Caco-2 (cell line): ENCODE measurements at regions not wholly inside any gene's neighbourhood (a gene's known extent, or its start where the extent isn't known, plus 50 kb on each side); places are given as distances from the start of the nearest gene placed in this dataset.

ENCODE experiments used
- BruUV-seq: library from RNA; stranded (reverse); fragments of 400-500 nt; replicated peaks from 2 replicates; lab custom pipeline; 2021; lab: Mats Ljungman, UMichigan
- CTCF ChIA-PET: fragments of 300-600 bp; sonication (Branson Sonifier 250); formaldehyde crosslinking; loops from one replicate; lab custom pipeline; 2022; ENCODE audit warnings: antibody characterized with exemption; lab: Charles Lee
- POLR2A ChIA-PET: fragments of 300-600 bp; sonication (Branson Sonifier 250); formaldehyde crosslinking; loops from one replicate; lab custom pipeline; 2022; ENCODE audit warnings: antibody characterized with exemption; lab: Charles Lee
- DNase-seq, 2 experiments: peaks; one replicate each; pipeline versions ENCODE4 v3.0.0 to v3.0.0-alpha.2; 2020 to 2022
- H3K27me3 ChIP-seq: replicated peaks from 2 replicates; pipeline ENCODE4 v1.6.0; 2011; ENCODE audit warnings: low read length; ENCODE audit not compliant: control insufficient read depth, insufficient read depth
- H3K36me3 ChIP-seq: 2 replicates; pipeline ENCODE4 v1.5.1; 2011; ENCODE audit warnings: low read length; ENCODE audit not compliant: control insufficient read depth, insufficient read depth
- H3K4me1 ChIP-seq: fragments of 250-450 bp; sonication (Bioruptor Pico); 2 replicates; pipeline ENCODE4 v1.5.1; 2020; ENCODE audit warnings: mild to moderate bottlenecking
- H3K4me3 ChIP-seq: 2 replicates; pipeline ENCODE4 v1.5.1; 2011; ENCODE audit warnings: low read depth, mild to moderate bottlenecking, control low read depth, low read length
- H3K9me3 ChIP-seq: fragments of 250-450 bp; sonication (Bioruptor Pico); 2 replicates; pipeline ENCODE4 v1.5.1; 2020; ENCODE audit warnings: mild to moderate bottlenecking, moderate library complexity
- H3K27ac Mint-ChIP-seq: one replicate; pipeline ENCODE4 v1.8.0; 2022; ENCODE audit warnings: mixed read lengths; ENCODE audit not compliant: unreplicated experiment
- H3K27me3 Mint-ChIP-seq: one replicate; pipeline ENCODE4 v1.8.0; 2022; ENCODE audit warnings: mixed read lengths; ENCODE audit not compliant: insufficient read depth, unreplicated experiment
- H3K36me3 Mint-ChIP-seq: one replicate; pipeline ENCODE4 v1.8.0; 2022; ENCODE audit warnings: mild to moderate bottlenecking, mixed read lengths; ENCODE audit not compliant: insufficient read depth, unreplicated experiment
- H3K4me1 Mint-ChIP-seq: one replicate; pipeline ENCODE4 v1.8.0; 2022; ENCODE audit warnings: low read depth, mixed read lengths; ENCODE audit not compliant: unreplicated experiment
- H3K4me3 Mint-ChIP-seq: one replicate; pipeline ENCODE4 v1.8.0; 2022; ENCODE audit warnings: mild to moderate bottlenecking, moderate library complexity, mixed read lengths; ENCODE audit not compliant: unreplicated experiment
- H3K9me3 Mint-ChIP-seq: one replicate; pipeline ENCODE4 v1.8.0; 2022; ENCODE audit warnings: mixed read lengths; ENCODE audit not compliant: unreplicated experiment
- intact Hi-C: fragments of 100-400 bp; cut with micrococcal nuclease; formaldehyde crosslinking; loops from one replicate; pipeline ENCODE4 v1.10.0; 2022; ENCODE audit not compliant: unreplicated experiment
- TF ChIP-seq, protein P1 (sequence below), 2 experiments: fragments of 200-600 bp in 1 of 2; IDR thresholded peaks; 1 replicate in 1 of 2; 2 replicates in 1 of 2; pipeline versions ENCODE4 v1.5.1 to v1.8.0; 2011 to 2022; ENCODE audit warnings: antibody characterized with exemption in 1 of 2, control low read depth in 1 of 2, inconsistent platforms in 1 of 2, low read depth in 1 of 2, low read length in 1 of 2, mild to moderate bottlenecking in 1 of 2, moderate library complexity in 1 of 2; ENCODE audit not compliant: insufficient read depth in 1 of 2, severe bottlenecking in 1 of 2, unreplicated experiment in 1 of 2

GRCh38 chr2:136052369-136053362 lies 65.3 kb downstream of the CXCR4 start:
- H3K4me3 Mint-ChIP-seq: no peak overlapping the region
- H3K4me1 Mint-ChIP-seq: no peaks in the 10 kb centered on the region
- Histone ChIP-seq H3K4me1 (no peaks in the 10 kb centered on the region), H3K27me3 (no peaks in the 10 kb centered on the region), H3K4me3 (no peak overlapping the region), H3K36me3 (no peaks in the 10 kb centered on the region), H3K9me3 (no peaks in the 10 kb centered on the region)
- DNase-seq: no peak
- intact Hi-C loops: no loop called here
- TF ChIP-seq, protein P1, sequence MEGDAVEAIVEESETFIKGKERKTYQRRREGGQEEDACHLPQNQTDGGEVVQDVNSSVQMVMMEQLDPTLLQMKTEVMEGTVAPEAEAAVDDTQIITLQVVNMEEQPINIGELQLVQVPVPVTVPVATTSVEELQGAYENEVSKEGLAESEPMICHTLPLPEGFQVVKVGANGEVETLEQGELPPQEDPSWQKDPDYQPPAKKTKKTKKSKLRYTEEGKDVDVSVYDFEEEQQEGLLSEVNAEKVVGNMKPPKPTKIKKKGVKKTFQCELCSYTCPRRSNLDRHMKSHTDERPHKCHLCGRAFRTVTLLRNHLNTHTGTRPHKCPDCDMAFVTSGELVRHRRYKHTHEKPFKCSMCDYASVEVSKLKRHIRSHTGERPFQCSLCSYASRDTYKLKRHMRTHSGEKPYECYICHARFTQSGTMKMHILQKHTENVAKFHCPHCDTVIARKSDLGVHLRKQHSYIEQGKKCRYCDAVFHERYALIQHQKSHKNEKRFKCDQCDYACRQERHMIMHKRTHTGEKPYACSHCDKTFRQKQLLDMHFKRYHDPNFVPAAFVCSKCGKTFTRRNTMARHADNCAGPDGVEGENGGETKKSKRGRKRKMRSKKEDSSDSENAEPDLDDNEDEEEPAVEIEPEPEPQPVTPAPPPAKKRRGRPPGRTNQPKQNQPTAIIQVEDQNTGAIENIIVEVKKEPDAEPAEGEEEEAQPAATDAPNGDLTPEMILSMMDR (IDR thresholded peaks at IDR 0.05; ENCODE audit: insufficient read depth in 1 of 2, low read depth in 1 of 2, low read length in 1 of 2, severe bottlenecking in 1 of 2, unreplicated experiment in 1 of 2): no peak
- H3K27me3 Mint-ChIP-seq: peaks cover 3% of the 10 kb centered on the region
- POLR2A ChIA-PET: no interaction called here
- no peaks in the 10 kb centered on the region for H3K9me3 Mint-ChIP-seq
- no TSS peak for BruUV-seq
- H3K27ac Mint-ChIP-seq: no peak overlapping the region
- H3K36me3 Mint-ChIP-seq: no peaks in the 10 kb centered on the region
- CTCF ChIA-PET: interaction anchor here (0.5 kb wide), 1 partner anchor 37 kb away, joined by 3 read pairs; no protein-coding TSS in a partner anchor

DNA sequence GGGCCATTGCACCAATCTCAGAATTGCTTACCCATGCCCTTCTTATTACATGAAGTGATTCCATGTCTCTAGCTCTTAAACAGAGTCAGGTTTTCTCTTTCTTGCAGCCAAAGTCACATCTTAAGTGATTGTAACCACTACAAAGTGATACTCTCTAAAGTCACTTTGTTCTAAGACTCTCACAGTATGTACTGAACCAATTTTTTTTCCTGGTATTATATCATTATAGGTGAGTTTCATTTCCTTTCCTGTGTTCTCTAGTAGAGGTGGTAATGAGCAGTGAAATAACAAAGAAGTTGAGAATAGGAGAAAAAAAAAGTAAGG lies 66.3 kb upstream of the DARS1 start:
- no peak for DNase-seq
- intact Hi-C loops: no loop called here
- Mint-ChIP-seq H3K4me3 (no peak overlapping the region), H3K9me3 (no peaks in the 10 kb centered on the region), H3K36me3 (no peaks in the 10 kb centered on the region), H3K27me3 (peaks cover 3% of the 10 kb centered on the region), H3K27ac (no peak overlapping the region), H3K4me1 (no peaks in the 10 kb centered on the region)
- BruUV-seq: no TSS peak
- ChIA-PET POLR2A (no interaction called here), CTCF (no interaction called here)
- no peaks in the 10 kb centered on the region for H3K27me3 ChIP-seq
- TF ChIP-seq, protein P1 (IDR thresholded peaks at IDR 0.05; ENCODE audit: insufficient read depth in 1 of 2, low read depth in 1 of 2, low read length in 1 of 2, severe bottlenecking in 1 of 2, unreplicated experiment in 1 of 2): no peak
- H3K9me3 ChIP-seq: no peaks in the 10 kb centered on the region
- H3K4me1 ChIP-seq: no peaks in the 10 kb centered on the region
- H3K4me3 ChIP-seq: no peak overlapping the region
- H3K36me3 ChIP-seq: no peaks in the 10 kb centered on the region

DNA sequence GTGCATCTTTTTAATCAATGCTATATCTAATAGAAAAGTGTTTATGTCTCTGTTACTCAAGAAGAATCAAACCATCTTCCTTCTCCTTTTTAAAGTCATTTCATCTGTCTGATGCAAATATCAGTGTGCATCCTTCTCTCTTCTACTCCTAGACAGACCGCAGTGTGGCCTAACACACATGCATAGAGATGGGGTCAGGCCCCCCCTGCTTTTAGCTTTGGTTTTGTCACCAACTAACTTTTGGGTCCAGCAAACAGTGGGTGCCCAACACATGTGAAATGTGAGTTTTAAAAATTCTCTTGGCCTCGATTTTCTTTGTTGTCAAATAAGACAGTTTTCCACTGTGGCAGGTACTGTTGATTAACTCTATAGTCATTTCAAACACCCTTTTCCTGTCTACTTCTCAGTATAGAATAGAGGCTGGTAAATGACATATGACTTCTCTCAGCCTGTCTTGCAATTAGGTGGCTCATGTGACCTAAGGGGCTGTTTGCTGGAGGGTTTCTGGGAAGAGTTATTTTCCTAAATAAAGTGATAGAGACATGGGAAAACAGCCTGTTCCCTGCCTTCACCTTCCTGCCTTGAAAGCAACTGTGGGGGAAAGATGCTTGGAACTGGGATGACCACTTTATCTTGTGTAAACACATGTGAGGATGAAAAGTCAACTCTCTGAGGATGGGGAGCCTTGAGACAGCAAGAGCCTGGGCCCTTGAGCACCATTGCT lies 65.7 kb upstream of the DARS1 start:
- Histone ChIP-seq H3K4me3 (no peak overlapping the region), H3K4me1 (no peaks in the 10 kb centered on the region), H3K36me3 (no peaks in the 10 kb centered on the region), H3K27me3 (no peaks in the 10 kb centered on the region), H3K9me3 (no peaks in the 10 kb centered on the region)
- ChIA-PET CTCF (no interaction called here), POLR2A (no interaction called here)
- H3K36me3 Mint-ChIP-seq: no peaks in the 10 kb centered on the region
- BruUV-seq: no TSS peak
- no peaks in the 10 kb centered on the region for H3K4me1 Mint-ChIP-seq
- peaks cover 3% of the 10 kb centered on the region for H3K27me3 Mint-ChIP-seq
- intact Hi-C loops: no loop called here
- no peaks in the 10 kb centered on the region for H3K9me3 Mint-ChIP-seq
- TF ChIP-seq, protein P1 (IDR thresholded peaks at IDR 0.05; ENCODE audit: insufficient read depth in 1 of 2, low read depth in 1 of 2, low read length in 1 of 2, severe bottlenecking in 1 of 2, unreplicated experiment in 1 of 2): no peak
- no peak overlapping the region for H3K27ac Mint-ChIP-seq
- H3K4me3 Mint-ChIP-seq: no peak overlapping the region
- no peak for DNase-seq
